HEK293T (cell line): ENCODE measurements at regions not wholly inside any gene's neighbourhood (a gene's known extent, or its start where the extent isn't known, plus 50 kb on each side); places are given as distances from the start of the nearest gene placed in this dataset.

Source experiments
- CTCF ChIA-PET: fragments of 350-600 bp; formaldehyde crosslinking; extraction: SDS; loops from one replicate; lab custom pipeline; 2021; ENCODE audit warnings: antibody characterized with exemption, inconsistent platforms; lab: Yijun Ruan, JAX
- POLR2A ChIA-PET: fragments of 350-600 bp; formaldehyde crosslinking; extraction: SDS; loops from one replicate; lab custom pipeline; 2020; ENCODE audit warnings: antibody characterized with exemption, inconsistent platforms; lab: Yijun Ruan, JAX
- DNase-seq: peaks from one replicate; pipeline ENCODE4 v3.0.0; 2012; ENCODE audit warnings: mixed read lengths; ENCODE audit errors: extremely low spot score
- ARNT ChIP-seq: fragments of 450-650 bp; IDR thresholded peaks from 2 replicates; pipeline ENCODE4 v1.6.1; 2017; ENCODE audit warnings: mild to moderate bottlenecking
- BHLHE40 ChIP-seq: fragments of 450-650 bp; IDR thresholded peaks from 2 replicates; pipeline ENCODE4 v1.6.1; 2016; ENCODE audit warnings: mild to moderate bottlenecking, moderate library complexity, borderline replicate concordance
- CTBP1 ChIP-seq: fragments of 450-650 bp; IDR thresholded peaks from 2 replicates; pipeline ENCODE4 v1.6.1; 2016; ENCODE audit warnings: borderline replicate concordance
- ELF4 ChIP-seq: fragments of 450-650 bp; IDR thresholded peaks from 2 replicates; pipeline ENCODE4 v1.6.1; 2017; ENCODE audit warnings: antibody characterized with exemption
- FOXA1 ChIP-seq: fragments of 450-650 bp; IDR thresholded peaks from 2 replicates; pipeline ENCODE4 v1.6.1; 2016; ENCODE audit warnings: mild to moderate bottlenecking
- FOXK2 ChIP-seq: fragments of 450-650 bp; IDR thresholded peaks from 2 replicates; pipeline ENCODE4 v1.6.1; 2016; ENCODE audit warnings: mild to moderate bottlenecking
- FOXM1 ChIP-seq: fragments of 450-650 bp; IDR thresholded peaks from 2 replicates; pipeline ENCODE4 v1.6.1; 2017; ENCODE audit warnings: mild to moderate bottlenecking, borderline replicate concordance
- HDGF ChIP-seq: fragments of 450-650 bp; IDR thresholded peaks from 2 replicates; pipeline ENCODE4 v1.6.1; 2017; ENCODE audit warnings: antibody characterized with exemption, borderline replicate concordance
- L3MBTL2 ChIP-seq: fragments of 450-650 bp; conservative IDR thresholded peaks from 2 replicates; pipeline ENCODE4 v1.6.1; 2016; ENCODE audit warnings: mild to moderate bottlenecking
- LEF1 ChIP-seq: fragments of 450-650 bp; IDR thresholded peaks from 2 replicates; pipeline ENCODE4 v1.6.1; 2017; ENCODE audit warnings: mild to moderate bottlenecking, borderline replicate concordance
- NFRKB ChIP-seq: fragments of 450-650 bp; IDR thresholded peaks from 2 replicates; pipeline ENCODE4 v1.6.1; 2016; ENCODE audit warnings: mild to moderate bottlenecking, moderate library complexity
- PKNOX1 ChIP-seq: fragments of 450-650 bp; IDR thresholded peaks from 2 replicates; pipeline ENCODE4 v1.6.1; 2016
- SP1 ChIP-seq: fragments of 450-650 bp; IDR thresholded peaks from 2 replicates; pipeline ENCODE4 v1.6.1; 2017
- SUZ12 ChIP-seq: fragments of 450-650 bp; IDR thresholded peaks from 2 replicates; pipeline ENCODE4 v1.6.1; 2016; ENCODE audit warnings: mild to moderate bottlenecking
- TARDBP ChIP-seq: fragments of 450-650 bp; IDR thresholded peaks from 2 replicates; pipeline ENCODE4 v1.6.1; 2016
- ZNF384 ChIP-seq: fragments of 450-650 bp; IDR thresholded peaks from 2 replicates; pipeline ENCODE4 v1.6.1; 2016

DNA sequence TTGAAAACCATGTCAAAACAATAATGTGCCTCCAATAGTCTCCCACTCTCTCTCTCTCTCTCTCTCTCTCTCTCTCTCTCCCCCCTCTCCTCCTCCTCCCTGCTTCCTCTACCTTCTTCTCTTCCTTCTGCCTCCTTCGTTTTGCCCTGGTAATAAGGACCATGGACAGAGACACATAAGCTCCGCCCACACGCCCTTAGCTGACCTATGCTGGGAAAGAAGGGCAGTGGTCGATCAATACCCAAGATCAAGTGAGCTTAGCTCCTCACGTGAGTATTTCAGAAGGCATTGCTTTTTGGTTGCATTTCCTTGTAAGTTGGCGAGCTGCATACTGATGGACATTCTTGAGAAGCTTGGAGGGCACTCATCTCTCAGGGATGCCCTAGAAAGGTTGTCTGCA, 194.8 kb downstream of the MIAT start:
- CTCF ChIA-PET = interaction anchor here (0.6 kb wide), 2 partner anchors 89 to 687 kb away, joined by 3 read pairs; no protein-coding TSS in a partner anchor
- TF ChIP-seq FOXA1 (no peak), FOXM1 (no peak), HDGF (no peak), NFRKB (no peak), BHLHE40 (no peak), SUZ12 (no peak), LEF1 (no peak), ELF4 (no peak), PKNOX1 (no peak), CTBP1 (no peak), ARNT (no peak), L3MBTL2 (no peak), FOXK2 (no peak), TARDBP (no peak), SP1 (no peak), ZNF384 (no peak)
- no peak for DNase-seq
- POLR2A ChIA-PET = interaction anchor here (0.5 kb wide), 1 partner anchor 786 kb away, joined by 4 read pairs; no protein-coding TSS in a partner anchor

- CTCF ChIA-PET = interaction anchor here (0.6 kb wide), 1 partner anchor 90 kb away, joined by 3 read pairs; no protein-coding TSS in a partner anchor
- no peak for DNase-seq
- TF ChIP-seq ELF4 (no peak), CTBP1 (no peak), FOXA1 (no peak), L3MBTL2 (no peak), SUZ12 (no peak), SP1 (no peak), PKNOX1 (no peak), FOXK2 (no peak), NFRKB (no peak), BHLHE40 (no peak), FOXM1 (no peak), TARDBP (no peak), LEF1 (no peak), HDGF (no peak), ZNF384 (no peak), ARNT (no peak)
- POLR2A ChIA-PET = no interaction called here
Measured at GRCh38 chr22:26853071-26853470, 195.7 kb downstream of the MIAT start.

GRCh38 chr22:26853495-26853894, 196.1 kb downstream of the MIAT start:
- no peak for DNase-seq
- POLR2A ChIA-PET = no interaction called here
- CTCF ChIA-PET = no interaction called here
- TF ChIP-seq TARDBP (no peak), PKNOX1 (no peak), ZNF384 (no peak), SUZ12 (no peak), LEF1 (no peak), FOXK2 (no peak), SP1 (no peak), CTBP1 (no peak)

GRCh38 chr22:26857169-26857568, 199.8 kb downstream of the MIAT start:
- ChIA-PET POLR2A (no interaction called here), CTCF (no interaction called here)
- no peak for DNase-seq
- TF ChIP-seq NFRKB (no peak), ARNT (no peak), SUZ12 (no peak), SP1 (no peak), PKNOX1 (no peak), ZNF384 (no peak), TARDBP (no peak), BHLHE40 (no peak), FOXK2 (no peak), ELF4 (no peak), CTBP1 (no peak), LEF1 (no peak), HDGF (no peak)

- POLR2A ChIA-PET = no interaction called here
- no peak for TF ChIP-seq ZNF384
- TF ChIP-seq CTBP1 = no peak
- no peak for TF ChIP-seq SUZ12
- TF ChIP-seq SP1 = no peak
- TF ChIP-seq LEF1 = no peak
- no peak for TF ChIP-seq FOXA1
- no peak for TF ChIP-seq PKNOX1
- TF ChIP-seq ARNT = no peak
- TF ChIP-seq ELF4 = no peak
- no peak for TF ChIP-seq L3MBTL2
- no peak for TF ChIP-seq TARDBP
- DNase-seq = no peak
- CTCF ChIA-PET = no interaction called here
Measured at GRCh38 chr22:26860301-26860700, 202.9 kb downstream of the MIAT start.
